Naive thymus-derived CD4-positive, alpha-beta T cell (primary cell): ENCODE measurements at regions not wholly inside any gene's neighbourhood (a gene's known extent, or its start where the extent isn't known, plus 50 kb on each side); places are given as distances from the start of the nearest gene placed in this dataset.

Source experiments
- ATAC-seq: fragments of 150-1000 bp; cut with Tn5 transposase; 2 replicates; pipeline ENCODE4 v1.10.0; 2021; ENCODE audit warnings: mild to moderate bottlenecking, moderate library complexity
- CTCF ChIA-PET: fragments of 350-600 bp; sonication (Branson Sonifier 250); formaldehyde crosslinking; loops from one replicate; lab custom pipeline; 2021; ENCODE audit warnings: antibody characterized with exemption; lab: Charles Lee
- POLR2A ChIA-PET: fragments of 350-600 bp; sonication (Branson Sonifier 250); formaldehyde crosslinking; loops from one replicate; lab custom pipeline; 2021; ENCODE audit warnings: antibody characterized with exemption, inconsistent platforms; lab: Charles Lee
- DNase-seq, 9 donors: peaks; one replicate each; pipeline versions ENCODE4 v3.0.0 to v3.0.0-alpha.2; 2020 to 2022; ENCODE audit warnings: mixed read lengths in 1 of 9
- H3K27ac ChIP-seq: one replicate; pipeline ENCODE4 v1.7.0; 2013; ENCODE audit warnings: mild to moderate bottlenecking, low read depth, low read length, moderate library complexity
- H3K27me3 ChIP-seq, 2 donors: one replicate each; pipeline ENCODE4 v1.7.0; 2013; ENCODE audit warnings: low read length in 2 of 2, mild to moderate bottlenecking in 2 of 2, moderate library complexity in 2 of 2; ENCODE audit not compliant: control insufficient read depth in 2 of 2, insufficient read depth in 2 of 2
- H3K36me3 ChIP-seq, 3 experiments: 1 replicate in 2 of 3; 2 replicates in 1 of 3; pipeline ENCODE4 v1.7.0; 2013; ENCODE audit warnings: low read length in 3 of 3, mild to moderate bottlenecking in 3 of 3, moderate library complexity in 1 of 3; ENCODE audit not compliant: insufficient read depth in 3 of 3, control insufficient read depth in 2 of 3
- H3K4me1 ChIP-seq, 2 donors: one replicate each; pipeline ENCODE4 v1.7.0; 2013; ENCODE audit warnings: low read length in 2 of 2, mild to moderate bottlenecking in 2 of 2, moderate library complexity in 1 of 2; ENCODE audit not compliant: control insufficient read depth in 2 of 2, insufficient read depth in 2 of 2
- H3K4me3 ChIP-seq: 2 replicates; pipeline ENCODE4 v1.7.0; 2013; ENCODE audit warnings: mild to moderate bottlenecking, low read length
- H3K9me3 ChIP-seq, 3 experiments: 1 replicate in 2 of 3; 2 replicates in 1 of 3; pipeline ENCODE4 v1.7.0; 2013; ENCODE audit warnings: low read length in 3 of 3; ENCODE audit not compliant: control insufficient read depth in 2 of 3
- H3K27ac Mint-ChIP-seq, 9 donors: one replicate each; pipeline ENCODE4 v1.8.0; 2020 to 2022; ENCODE audit warnings: mixed read lengths in 9 of 9, mild to moderate bottlenecking in 8 of 9, moderate library complexity in 5 of 9, inconsistent platforms in 2 of 9
- H3K27me3 Mint-ChIP-seq, 5 donors: one replicate each; pipeline ENCODE4 v1.8.0; 2021 to 2022; ENCODE audit warnings: mixed read lengths in 5 of 5, mild to moderate bottlenecking in 1 of 5
- H3K36me3 Mint-ChIP-seq, 5 donors: one replicate each; pipeline ENCODE4 v1.8.0; 2020 to 2022; ENCODE audit warnings: mixed read lengths in 5 of 5, mild to moderate bottlenecking in 3 of 5, inconsistent platforms in 1 of 5
- H3K4me1 Mint-ChIP-seq, 7 donors: one replicate each; pipeline ENCODE4 v1.8.0; 2020 to 2022; ENCODE audit warnings: mixed read lengths in 7 of 7, mild to moderate bottlenecking in 3 of 7, inconsistent platforms in 1 of 7
- H3K4me3 Mint-ChIP-seq, 10 donors: one replicate each; pipeline ENCODE4 v1.8.0; 2020 to 2022; ENCODE audit warnings: mild to moderate bottlenecking in 10 of 10, mixed read lengths in 10 of 10, moderate library complexity in 6 of 10, inconsistent platforms in 2 of 10
- H3K9me3 Mint-ChIP-seq, 11 donors: one replicate each; pipeline ENCODE4 v1.8.0; 2020 to 2022; ENCODE audit warnings: mixed read lengths in 11 of 11, mild to moderate bottlenecking in 4 of 11, inconsistent platforms in 1 of 11, moderate library complexity in 1 of 11
- intact Hi-C, 2 donors: fragments of 100-400 bp; cut with micrococcal nuclease; formaldehyde crosslinking; loops; one replicate each; pipeline ENCODE4 v1.15.1; 2023

DNA sequence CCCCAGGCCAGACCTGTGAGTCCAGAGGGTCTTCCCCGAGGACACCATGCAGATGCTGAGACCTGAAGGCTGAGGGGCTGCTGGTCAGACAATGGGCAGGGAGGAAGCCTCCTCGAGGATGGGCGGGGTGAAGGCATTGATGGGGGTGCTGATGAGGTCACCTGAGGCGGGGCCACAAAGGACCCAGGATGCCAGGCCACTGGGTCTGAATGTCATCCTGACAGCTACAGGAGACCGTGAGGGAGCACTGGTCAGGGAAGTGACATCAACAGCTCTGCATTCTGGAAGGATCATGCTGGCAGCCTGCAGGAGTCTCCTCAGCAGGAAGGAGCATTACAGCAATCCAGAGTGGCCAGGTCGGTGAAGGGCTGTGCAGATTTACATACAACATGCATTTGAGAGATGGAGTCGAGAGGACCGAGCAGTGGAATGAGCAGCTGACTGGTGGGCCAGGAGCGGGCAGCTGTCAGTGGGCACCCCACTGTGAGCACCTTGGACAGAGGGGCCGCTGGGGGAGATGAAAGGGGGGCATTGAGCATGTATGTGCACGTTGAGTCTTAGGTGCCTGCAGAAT is 77.7 kb upstream of the ADAMTS2 start:
- CTCF ChIA-PET, result no interaction called here
- no peaks in the 10 kb centered on the region for H3K4me1 Mint-ChIP-seq

DNA sequence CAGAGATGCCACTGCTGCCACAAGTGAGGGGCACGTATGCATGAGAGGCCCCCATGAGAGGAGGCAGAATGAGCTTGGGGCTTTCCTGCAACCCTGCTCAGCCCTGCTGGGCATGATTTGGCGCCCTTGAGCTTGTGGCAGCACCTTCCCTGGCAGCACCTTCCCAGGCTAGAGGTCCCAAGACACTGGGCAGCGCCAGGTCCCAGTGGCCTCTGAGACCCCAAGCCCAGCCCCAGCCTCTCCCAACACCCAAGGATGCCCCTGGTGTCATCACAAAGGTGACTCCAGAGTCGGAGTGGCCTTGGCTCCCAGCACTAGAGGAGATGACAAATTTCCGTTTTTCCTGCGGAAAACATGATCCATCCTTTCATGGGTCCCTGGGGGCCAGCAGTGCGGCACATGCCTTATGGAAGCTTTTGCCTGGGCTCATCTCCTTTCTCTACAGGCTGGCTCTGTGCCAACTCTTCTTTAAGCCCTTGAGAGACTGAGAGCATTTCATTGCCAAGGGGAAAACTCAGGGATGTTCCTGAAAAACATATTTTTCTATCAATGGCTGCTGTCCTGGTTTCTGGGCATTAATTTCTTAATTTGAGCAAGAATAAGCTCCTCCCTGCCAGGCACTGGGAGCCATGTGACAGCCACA is 77.1 kb upstream of the ADAMTS2 start:
- Mint-ChIP-seq H3K9me3 (no peaks in the 10 kb centered on the region), H3K27ac (no peak overlapping the region), H3K27me3 (peaks cover 0 to 15% (median 9%) of the 10 kb centered on the region in 5 donors), H3K36me3 (no peaks in the 10 kb centered on the region), H3K4me1 (no peaks in the 10 kb centered on the region), H3K4me3 (no peak overlapping the region)
- Histone ChIP-seq H3K4me3 (no peak overlapping the region), H3K27ac (no peak overlapping the region), H3K9me3 (no peaks in the 10 kb centered on the region), H3K4me1 (no peaks in the 10 kb centered on the region), H3K36me3 (no peaks in the 10 kb centered on the region), H3K27me3 (no peaks in the 10 kb centered on the region)
- no peak for ATAC-seq
- no peak for DNase-seq
- ChIA-PET POLR2A (no interaction called here), CTCF (no interaction called here)
- intact Hi-C loops, result no loop called here

More for the DNA sequence above, 77.7 kb upstream of the ADAMTS2 start:
- ATAC-seq, result no peak
- peaks cover 0 to 11% (median 9%) of the 10 kb centered on the region in 5 donors for H3K27me3 Mint-ChIP-seq
- Histone ChIP-seq H3K27me3 (no peaks in the 10 kb centered on the region), H3K36me3 (no peaks in the 10 kb centered on the region), H3K9me3 (no peaks in the 10 kb centered on the region), H3K4me1 (no peaks in the 10 kb centered on the region), H3K4me3 (no peak overlapping the region), H3K27ac (no peak overlapping the region)
- no peaks in the 10 kb centered on the region for H3K9me3 Mint-ChIP-seq
- H3K4me3 Mint-ChIP-seq, result no peak overlapping the region
- no peaks in the 10 kb centered on the region for H3K36me3 Mint-ChIP-seq
- intact Hi-C loops, result no loop called here
- no peak overlapping the region for H3K27ac Mint-ChIP-seq
- POLR2A ChIA-PET, result no interaction called here
- DNase-seq, result no peak

DNA sequence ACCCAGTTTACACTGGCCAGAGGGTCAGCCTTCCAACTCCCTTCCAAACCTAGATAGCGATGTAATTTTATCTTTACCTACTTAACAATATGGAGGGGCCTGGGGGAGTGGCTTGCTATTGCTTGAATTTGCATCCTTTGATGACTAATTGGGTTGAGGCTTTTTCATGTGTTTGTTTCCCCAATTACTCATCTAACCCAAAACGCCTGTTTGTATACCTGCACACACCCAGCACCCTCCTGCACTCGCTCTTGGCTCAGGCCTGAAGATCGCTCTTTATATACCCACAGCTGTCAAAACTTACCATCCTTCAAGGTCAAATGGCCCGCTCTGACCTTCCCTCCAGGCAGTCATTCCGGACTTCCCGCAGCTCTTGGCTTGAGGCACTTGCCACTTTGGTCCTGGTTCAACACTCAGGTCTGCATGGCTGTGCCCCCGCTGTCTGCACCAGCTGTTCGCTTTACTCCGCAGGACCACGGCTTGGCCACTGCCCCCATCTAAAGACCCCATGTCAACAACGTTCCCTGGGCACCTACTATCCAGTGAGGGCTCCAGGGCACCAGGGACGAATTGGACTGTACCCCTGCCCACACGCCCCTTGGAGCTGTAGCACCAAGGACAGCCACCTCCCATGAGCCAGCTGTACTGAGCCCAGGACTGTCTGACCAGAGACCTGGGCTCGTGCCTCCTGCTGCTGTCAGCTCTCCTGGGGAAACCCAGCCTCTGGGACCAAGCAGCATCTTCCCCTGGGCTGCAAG is 76.1 kb upstream of the ADAMTS2 start:
- H3K27me3 ChIP-seq, result no peaks in the 10 kb centered on the region
- no peak overlapping the region for H3K4me3 ChIP-seq
- Mint-ChIP-seq H3K36me3 (no peaks in the 10 kb centered on the region), H3K4me3 (no peak overlapping the region), H3K4me1 (no peaks in the 10 kb centered on the region), H3K27ac (no peak overlapping the region), H3K9me3 (no peaks in the 10 kb centered on the region), H3K27me3 (peaks cover 0 to 23% (median 15%) of the 10 kb centered on the region in 5 donors)
- ATAC-seq (no peak), DNase-seq (no peak)
- H3K27ac ChIP-seq, result no peak overlapping the region
- ChIA-PET CTCF (no interaction called here), POLR2A (interaction anchor here (0.8 kb wide), 1 partner anchor 118 kb away, joined by 3 read pairs; no protein-coding TSS in a partner anchor)
- H3K36me3 ChIP-seq, result no peaks in the 10 kb centered on the region
- no peaks in the 10 kb centered on the region for H3K9me3 ChIP-seq
- intact Hi-C loops, result no loop called here
- H3K4me1 ChIP-seq, result no peaks in the 10 kb centered on the region

DNA sequence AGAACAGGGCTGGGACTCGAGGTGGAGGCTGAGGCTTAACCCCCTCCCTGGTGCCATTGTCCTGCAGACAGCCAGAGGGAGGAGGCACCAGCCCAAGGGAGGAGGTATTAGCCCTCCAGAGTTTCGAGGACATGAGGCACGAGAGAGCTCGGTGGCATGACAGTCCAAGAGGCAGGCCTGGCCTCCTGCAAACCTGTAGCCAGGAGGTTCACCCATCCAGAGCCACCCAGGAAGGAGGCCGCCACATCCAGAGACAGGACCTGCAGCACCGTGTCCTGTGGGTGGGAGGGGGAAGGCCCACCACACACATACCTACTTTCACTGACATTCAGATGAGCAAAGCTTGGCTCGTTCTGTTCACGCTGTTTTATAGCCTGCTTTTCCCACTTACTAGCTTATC is 75.2 kb upstream of the ADAMTS2 start:
- Histone ChIP-seq H3K27me3 (no peaks in the 10 kb centered on the region), H3K4me1 (no peaks in the 10 kb centered on the region), H3K27ac (no peak overlapping the region), H3K9me3 (no peaks in the 10 kb centered on the region), H3K36me3 (no peaks in the 10 kb centered on the region), H3K4me3 (no peak overlapping the region)
- intact Hi-C loops, result no loop called here
- no peak for ATAC-seq
- Mint-ChIP-seq H3K36me3 (no peaks in the 10 kb centered on the region), H3K27me3 (peaks cover 0 to 29% (median 17%) of the 10 kb centered on the region in 5 donors), H3K4me3 (no peak overlapping the region), H3K4me1 (no peaks in the 10 kb centered on the region), H3K9me3 (no peaks in the 10 kb centered on the region), H3K27ac (no peak overlapping the region)
- CTCF ChIA-PET, result no interaction called here
- no peak for DNase-seq
- POLR2A ChIA-PET, result interaction anchor here (0.8 kb wide), 1 partner anchor 119 kb away, joined by 3 read pairs; no protein-coding TSS in a partner anchor

DNA sequence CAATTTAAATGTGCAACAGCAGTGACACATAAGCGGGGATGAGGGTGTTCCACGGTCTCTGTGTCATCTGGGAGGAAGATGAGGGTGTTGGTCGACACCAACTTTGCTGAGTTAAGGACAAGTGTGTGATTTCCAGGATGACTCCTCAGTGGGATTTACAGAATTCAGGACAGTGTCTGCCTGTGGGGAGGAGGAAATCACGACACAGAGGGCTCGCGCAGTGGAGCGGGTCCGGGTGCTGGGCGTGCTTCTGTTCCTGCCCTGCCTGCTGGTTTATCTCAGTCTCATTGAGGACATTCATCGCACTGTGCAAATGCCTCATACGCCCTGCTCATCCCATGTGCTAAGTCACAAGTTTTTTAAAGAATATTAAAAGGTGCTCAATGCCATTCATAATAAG is 73.7 kb upstream of the ADAMTS2 start:
- CTCF ChIA-PET, result no interaction called here
- H3K4me3 Mint-ChIP-seq, result no peak overlapping the region
- Histone ChIP-seq H3K36me3 (no peaks in the 10 kb centered on the region), H3K4me1 (no peaks in the 10 kb centered on the region), H3K27me3 (no peaks in the 10 kb centered on the region), H3K4me3 (no peak overlapping the region), H3K9me3 (no peaks in the 10 kb centered on the region), H3K27ac (no peak overlapping the region)
- intact Hi-C loops, result no loop called here
- no peaks in the 10 kb centered on the region for H3K36me3 Mint-ChIP-seq
- ATAC-seq, result no peak
- no peak for DNase-seq
- H3K9me3 Mint-ChIP-seq, result no peaks in the 10 kb centered on the region
- H3K27me3 Mint-ChIP-seq, result peaks cover 0 to 29% (median 12%) of the 10 kb centered on the region in 5 donors
- POLR2A ChIA-PET, result no interaction called here
- H3K27ac Mint-ChIP-seq, result no peak overlapping the region
- H3K4me1 Mint-ChIP-seq, result no peaks in the 10 kb centered on the region

DNA sequence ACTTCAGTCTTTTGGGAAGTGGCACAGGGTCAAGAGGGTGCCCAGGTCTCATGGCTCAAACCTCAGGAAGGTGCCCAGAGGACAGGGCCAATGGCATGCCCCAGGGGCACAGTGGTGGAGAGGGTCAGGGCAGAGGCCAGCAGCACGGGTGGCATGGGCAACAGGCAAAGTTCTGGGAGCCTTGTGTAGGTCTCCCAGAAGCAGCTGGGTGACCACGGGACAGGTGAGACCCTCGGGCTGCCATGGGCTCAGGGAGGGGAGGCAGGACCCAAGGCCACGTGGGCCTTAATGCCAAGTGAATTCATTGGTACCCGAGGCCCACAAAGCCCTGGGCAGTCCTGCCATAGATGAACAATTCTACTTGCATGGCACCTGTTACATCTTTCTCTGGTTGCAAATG is 72.4 kb upstream of the ADAMTS2 start:
- H3K36me3 Mint-ChIP-seq, result no peaks in the 10 kb centered on the region
- no peak overlapping the region for H3K4me3 ChIP-seq
- ChIA-PET POLR2A (no interaction called here), CTCF (no interaction called here)
- no peaks in the 10 kb centered on the region for H3K4me1 ChIP-seq
- no peaks in the 10 kb centered on the region for H3K4me1 Mint-ChIP-seq
- H3K27ac Mint-ChIP-seq, result no peak overlapping the region
- H3K9me3 ChIP-seq, result no peaks in the 10 kb centered on the region
- H3K27me3 ChIP-seq, result no peaks in the 10 kb centered on the region
- H3K27me3 Mint-ChIP-seq, result peaks cover 0 to 29% (median 8%) of the 10 kb centered on the region in 5 donors
- intact Hi-C loops, result no loop called here
- peaks cover 0 to 2% (median 0%) of the 10 kb centered on the region in 11 donors for H3K9me3 Mint-ChIP-seq
- ATAC-seq (no peak), DNase-seq (no peak)
- no peak overlapping the region for H3K4me3 Mint-ChIP-seq
- no peak overlapping the region for H3K27ac ChIP-seq
- no peaks in the 10 kb centered on the region for H3K36me3 ChIP-seq
